ENCODE measurements at regions not wholly inside any gene's neighbourhood (a gene's known extent, or its start where the extent isn't known, plus 50 kb on each side); places are given as distances from the start of the nearest gene placed in this dataset.

DNA sequence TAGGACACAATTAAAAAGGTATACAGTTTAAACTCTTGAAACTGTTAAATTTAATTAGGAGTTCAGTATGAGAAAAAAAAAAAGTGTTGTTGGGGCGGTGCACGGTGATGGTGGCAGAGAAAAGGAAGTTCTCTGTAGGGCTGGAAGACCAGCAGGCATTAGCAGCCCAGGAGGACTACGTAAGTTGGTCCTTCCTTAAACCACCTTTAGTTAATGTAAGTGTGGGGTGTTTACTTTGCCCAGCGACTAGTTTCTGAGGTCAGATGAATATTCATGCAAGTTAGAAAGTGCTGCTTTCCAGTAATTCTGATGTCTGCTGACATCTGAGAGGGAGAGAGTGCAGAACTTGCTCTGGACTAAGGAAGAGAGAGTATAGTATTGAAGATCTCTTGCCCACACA lies 54.9 kb downstream of the NKX2-1 start:
- FAIRE-seq, result no peak
- DNase-seq (ENCODE audit: extremely low spot score, insufficient read length, low read depth), result no peak

DNA sequence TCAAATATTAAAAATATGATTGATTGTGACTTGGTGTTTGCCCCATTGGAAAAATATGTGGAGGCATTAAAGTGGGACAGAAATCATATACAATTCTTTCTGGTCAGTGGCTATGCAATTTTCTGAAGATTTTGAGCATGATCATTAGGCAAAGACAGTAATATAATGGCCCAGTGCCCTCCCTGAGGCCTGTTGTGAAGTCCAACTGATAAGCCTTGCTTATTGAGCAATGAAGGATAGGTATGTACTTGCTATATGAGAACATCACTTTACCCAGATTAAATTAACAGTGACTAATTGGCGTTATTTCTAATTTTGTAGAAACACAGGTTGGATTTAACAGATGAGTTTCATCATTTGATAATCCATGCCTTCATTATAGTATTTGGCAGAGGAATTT lies 57.1 kb downstream of the NKX2-1 start:
- DNase-seq (ENCODE audit: extremely low spot score, insufficient read length, low read depth) (no peak), FAIRE-seq (no peak)

DNA sequence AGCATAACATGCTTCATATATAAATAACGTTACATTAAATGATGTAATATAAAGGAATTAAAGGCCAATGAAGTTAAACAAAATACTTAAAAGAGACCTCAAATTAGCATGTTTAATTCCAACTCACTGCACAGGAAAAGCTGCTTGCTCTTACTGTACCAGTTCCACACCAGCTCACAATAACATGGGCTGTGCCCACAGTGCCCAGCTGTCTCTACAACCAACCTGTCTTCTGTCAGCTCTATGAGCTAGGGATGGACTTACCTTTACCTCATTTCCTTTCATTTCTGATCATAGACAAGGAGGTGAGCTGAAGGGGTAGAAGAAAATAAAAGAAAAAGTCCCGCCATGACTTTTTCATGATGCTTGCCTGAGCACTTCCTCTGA lies 64.8 kb downstream of the NKX2-1 start:
- DNase-seq (ENCODE audit: extremely low spot score, insufficient read length, low read depth) (no peak), FAIRE-seq (no peak)

DNA sequence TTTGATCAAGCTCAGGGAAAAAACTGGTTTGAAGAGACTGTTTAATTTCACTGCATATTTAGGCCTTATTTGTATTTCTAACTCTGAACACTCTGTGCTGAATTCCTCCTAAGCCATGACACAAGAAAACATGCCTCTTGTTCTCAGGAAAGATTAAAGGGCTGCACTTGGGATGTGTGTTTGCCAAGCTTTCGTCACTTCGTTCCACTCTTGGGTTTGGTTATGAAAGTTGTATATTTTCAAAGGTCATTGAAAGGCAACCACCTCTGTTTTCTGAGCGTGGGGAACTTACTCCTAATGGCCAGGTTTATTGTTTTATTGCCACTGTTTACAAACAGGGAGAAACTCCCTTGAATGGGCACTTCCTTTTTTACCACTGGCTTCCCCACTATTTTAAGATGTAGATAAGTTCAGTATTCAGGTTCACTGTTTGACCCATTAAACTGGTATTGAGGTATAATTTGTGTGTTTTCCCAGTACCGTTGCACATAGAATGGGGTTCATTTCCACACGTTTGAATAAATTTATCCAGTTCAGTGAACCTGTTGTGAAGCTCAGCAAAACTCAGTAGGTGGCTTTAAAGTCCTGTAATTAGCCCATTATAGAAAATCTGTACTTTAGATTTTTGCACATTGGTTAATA lies 65.3 kb downstream of the NKX2-1 start:
- no peak for FAIRE-seq
- DNase-seq (ENCODE audit: extremely low spot score, insufficient read length, low read depth), result no peak

DNA sequence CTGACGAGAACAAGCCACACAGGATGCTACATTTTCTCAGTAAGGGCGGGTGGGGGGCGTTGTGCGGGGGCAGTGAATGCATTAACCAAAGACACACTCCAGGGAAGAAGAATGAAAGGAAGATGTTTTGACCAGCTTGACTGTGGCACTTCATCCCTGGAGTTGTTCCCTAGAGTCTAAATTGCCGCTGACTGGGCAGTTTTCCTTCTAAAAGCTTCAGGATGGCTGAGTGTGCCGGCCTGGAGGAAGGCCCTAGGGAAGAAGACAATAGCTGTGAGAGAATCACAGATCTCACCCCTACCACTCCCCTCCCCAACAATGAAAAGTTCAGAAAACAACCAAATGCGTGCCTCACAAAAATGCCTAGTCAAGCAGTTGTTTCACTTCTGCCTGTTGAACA lies 67.2 kb downstream of the NKX2-1 start:
- FAIRE-seq (no peak), DNase-seq (ENCODE audit: extremely low spot score, insufficient read length, low read depth) (no peak)

DNA sequence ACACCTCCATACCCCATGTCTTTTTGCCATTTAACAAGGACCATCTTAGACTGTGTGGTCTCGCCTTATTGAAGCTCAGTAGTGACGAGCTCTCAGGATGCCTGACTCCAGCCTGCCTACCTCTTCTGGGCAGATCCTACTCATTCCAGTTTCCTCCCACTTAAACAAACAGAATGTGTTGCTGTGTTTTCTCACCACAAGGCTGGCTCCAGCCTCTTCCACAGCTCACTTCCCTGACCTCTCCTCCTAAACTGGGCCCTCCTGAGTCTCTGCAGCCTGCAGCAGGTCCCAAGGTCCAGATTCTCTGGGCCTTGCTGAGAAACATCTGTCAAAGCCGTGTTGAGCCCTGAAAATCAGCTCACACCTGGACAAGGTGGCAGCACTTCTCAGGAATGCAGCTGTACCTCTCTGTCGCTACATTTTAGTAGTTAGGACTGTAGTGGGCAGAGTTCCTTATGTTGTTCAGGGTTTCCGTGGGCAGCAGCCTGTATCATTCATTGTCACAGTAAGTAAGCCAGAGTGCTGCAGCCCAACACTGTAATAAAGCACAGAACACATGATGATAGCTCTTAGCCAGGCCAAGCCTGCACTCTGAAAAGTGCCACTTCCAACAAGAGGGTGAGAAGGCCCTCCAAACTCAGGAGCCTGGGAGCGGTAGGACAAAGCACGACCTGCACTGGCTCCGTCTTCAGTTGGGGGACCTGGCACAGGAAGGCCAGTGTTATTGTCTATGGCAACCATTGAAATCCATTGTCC lies 68.5 kb downstream of the NKX2-1 start:
- DNase-seq (ENCODE audit: extremely low spot score, insufficient read length, low read depth), result no peak

DNA sequence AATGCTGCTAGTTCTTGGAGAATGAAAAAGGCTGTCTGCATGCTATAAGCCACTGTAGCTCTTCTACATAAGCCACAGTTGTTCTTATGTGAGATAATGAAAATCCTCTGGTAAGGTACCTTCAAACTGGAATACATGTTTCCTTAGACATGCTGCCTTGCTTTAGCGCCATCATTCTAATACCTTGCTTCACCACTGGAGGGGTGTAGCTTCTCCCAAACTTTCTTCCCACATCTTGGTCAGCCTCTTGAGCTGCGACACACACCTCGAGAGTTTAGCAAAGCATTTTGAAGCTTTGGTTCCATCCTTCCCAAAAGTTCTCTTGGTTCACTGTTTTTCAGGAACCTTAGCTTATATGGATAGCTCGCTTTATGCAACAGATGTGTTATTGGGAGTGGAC lies 69.5 kb downstream of the NKX2-1 start:
- FAIRE-seq, result no peak
- DNase-seq (ENCODE audit: extremely low spot score, insufficient read length, low read depth), result no peak

More for the DNA sequence above, 68.5 kb downstream of the NKX2-1 start:
- no peak for FAIRE-seq

DNA sequence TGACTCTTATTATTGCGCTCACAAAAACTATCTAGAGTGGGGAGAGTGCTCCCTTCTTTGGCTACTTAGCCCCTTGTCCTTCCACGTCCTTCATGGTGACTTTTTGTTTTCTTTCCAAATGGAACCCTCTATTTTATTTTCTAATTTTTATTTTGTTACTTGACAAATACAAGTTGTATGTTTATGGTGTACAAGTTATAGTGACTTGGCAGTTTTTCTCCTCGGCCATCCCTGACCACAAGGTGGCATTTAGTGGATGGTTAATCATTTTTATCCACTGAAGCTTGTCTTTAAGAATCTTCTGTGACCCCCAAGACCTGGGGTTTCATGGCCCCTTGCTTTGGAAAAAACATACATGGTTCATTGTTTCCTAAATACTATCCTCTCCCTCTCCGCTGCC lies 70.1 kb downstream of the NKX2-1 start:
- FAIRE-seq (no peak), DNase-seq (ENCODE audit: extremely low spot score, insufficient read length, low read depth) (no peak)

DNA sequence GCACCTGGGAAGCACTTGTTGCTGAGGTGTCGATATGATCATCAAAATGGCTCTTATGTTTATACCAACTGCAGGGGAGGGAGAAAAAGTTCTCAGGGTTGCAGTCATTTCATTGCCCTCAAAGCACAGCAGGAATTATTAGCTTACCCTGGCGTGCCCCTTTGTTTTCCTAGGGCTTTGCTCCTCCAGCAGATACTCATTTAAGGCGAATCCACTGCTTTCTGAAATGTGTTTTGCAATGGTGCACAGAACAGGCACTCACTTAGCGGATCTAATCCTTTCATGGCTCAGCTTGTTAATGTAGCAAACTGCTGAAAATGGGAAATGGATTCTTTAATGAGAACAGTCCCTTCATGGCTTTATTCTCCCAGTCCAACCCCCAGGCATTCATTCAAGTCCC lies 76.7 kb downstream of the NKX2-1 start:
- FAIRE-seq (no peak), DNase-seq (ENCODE audit: extremely low spot score, insufficient read length, low read depth) (no peak)

DNA sequence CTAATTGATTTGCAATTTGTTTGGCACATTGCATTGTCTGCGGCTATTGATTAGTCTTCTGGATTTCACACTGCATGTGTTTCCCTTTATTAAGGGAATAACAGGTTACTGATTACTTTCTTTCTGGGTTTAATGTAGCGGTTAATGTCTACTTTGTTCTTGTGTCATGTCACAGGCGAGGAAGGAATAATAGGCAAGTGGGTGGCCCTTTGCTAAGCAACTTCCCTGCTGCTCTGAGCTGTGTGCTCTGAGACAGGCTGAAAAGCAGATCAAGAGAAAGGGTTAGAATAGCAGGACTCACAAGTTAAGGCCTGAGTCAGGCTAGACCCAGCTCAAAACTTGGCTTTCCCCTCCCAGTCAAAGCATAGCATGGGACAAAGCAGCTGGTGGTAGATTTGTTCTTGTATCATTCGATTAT lies 77.2 kb downstream of the NKX2-1 start:
- FAIRE-seq (no peak), DNase-seq (ENCODE audit: extremely low spot score, insufficient read length, low read depth) (no peak)

DNA sequence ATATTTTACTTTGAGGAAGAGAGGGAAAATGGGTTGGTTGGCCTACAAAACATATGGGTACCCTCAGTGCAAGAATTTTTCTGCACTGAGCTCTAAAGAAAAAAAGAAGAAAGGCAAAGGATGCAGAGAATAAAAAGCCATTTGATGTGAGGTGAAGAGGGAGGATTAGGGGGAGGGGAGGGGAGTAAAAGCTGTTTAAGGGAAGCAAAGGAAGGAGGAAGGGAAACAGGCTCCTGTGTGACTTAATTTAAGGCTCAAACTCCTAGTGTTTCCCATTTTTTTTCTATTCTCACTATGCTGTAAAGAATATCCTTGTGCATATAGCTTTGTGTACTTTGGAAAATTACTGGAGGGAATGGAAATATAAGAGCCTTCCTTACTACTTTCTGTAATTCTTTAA lies 78.7 kb downstream of the NKX2-1 start:
- no peak for DNase-seq (ENCODE audit: extremely low spot score, insufficient read length, low read depth)
- FAIRE-seq, result no peak

DNA sequence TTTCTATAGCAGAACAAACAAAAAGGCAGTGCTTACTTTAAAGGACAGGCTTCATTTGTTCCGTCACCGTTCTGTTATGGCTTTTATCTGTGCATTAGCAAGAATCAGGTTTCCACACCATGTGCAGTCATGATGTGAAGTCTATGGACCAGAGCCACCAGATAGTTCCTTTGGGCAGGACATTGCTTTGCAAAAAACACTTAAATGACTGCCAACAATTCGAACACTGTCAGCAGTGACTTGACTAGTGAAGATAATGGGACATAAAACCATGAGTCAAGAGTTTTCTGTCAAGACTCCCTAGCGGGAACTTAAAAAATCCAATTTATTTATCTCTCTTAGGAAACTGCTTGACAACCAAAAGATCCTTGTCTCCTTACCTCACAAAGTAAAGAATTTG lies 80.3 kb downstream of the NKX2-1 start:
- no peak for DNase-seq (ENCODE audit: extremely low spot score, insufficient read length, low read depth)
- no peak for FAIRE-seq

DNA sequence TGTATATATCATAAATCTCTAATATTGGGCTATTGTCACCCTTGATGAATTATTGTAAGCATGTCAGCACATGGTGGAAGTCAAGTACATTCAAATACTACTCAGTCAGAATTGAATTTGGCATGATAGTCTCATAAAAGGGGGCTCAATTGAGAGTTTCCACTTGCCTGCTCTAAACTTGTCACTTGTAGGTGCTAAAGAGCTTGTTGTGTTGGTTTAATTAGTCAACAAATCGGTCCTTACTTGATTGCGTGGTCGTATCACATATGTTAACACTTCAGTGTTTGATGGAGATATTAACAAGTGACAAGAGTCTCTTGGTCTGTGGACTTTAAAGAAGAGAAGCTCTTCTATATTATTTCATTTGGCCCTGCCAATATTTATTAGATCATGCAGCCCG lies 81.1 kb downstream of the NKX2-1 start:
- FAIRE-seq, result no peak
- no peak for DNase-seq (ENCODE audit: extremely low spot score, insufficient read length, low read depth)

DNA sequence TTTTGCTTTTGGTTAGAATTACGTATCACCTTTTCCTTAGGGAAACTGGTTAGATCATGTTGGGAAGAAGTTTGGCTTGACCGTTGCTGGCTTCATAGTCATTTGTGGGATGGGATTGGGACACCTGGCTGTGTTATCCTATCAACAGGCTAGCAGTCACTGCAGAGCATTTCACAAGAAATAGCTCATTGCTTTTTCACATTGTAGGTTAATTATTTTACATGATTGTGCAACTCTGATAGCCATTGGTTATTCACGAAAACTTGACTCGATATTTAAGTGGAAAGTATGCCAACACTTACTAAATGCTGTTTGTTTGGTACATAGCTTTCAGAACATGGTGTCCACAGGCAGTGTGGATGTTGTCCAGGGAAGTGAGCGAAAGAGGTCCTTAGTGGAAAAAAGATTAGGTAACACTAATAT lies 89.4 kb downstream of the NKX2-1 start:
- no peak for FAIRE-seq
- no peak for DNase-seq (ENCODE audit: extremely low spot score, insufficient read length, low read depth)

DNA sequence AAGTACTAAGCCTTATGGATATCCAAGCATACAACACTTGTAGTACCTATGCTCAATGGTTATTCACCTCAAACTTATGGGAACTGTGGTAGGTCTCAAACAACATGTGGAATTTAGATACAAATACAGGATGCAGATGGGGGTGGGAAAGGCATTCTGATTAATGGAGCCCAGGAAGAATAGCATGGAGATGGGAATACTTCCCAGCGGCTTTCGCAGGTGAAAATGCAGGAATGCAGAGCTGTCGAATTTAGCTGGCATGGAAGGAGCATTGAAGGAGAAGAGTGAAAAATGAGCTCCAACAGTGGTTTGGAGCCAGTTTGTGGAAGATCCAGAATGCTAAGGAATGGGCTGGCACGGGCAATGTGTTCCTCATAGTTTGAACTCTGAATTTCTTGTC lies 89.9 kb downstream of the NKX2-1 start:
- no peak for DNase-seq (ENCODE audit: extremely low spot score, insufficient read length, low read depth)
- no peak for FAIRE-seq

DNA sequence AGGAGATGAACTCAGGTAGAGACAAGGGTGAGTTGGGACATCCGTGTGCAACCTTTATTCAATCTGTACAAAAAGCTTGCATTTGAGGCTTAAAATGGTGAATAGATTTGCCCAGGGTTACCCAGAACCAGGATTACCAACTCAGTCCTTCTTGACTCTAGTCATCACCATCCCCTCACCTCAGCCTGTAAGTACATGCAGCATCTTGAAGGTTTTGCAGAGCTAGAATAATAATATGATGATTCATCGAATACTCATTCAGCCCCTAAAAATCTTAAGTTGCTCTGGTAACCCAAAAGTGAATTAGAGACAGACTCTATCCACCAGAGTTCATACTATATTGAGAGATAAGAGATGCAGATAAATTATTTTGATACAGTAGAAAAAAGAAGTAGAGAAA lies 90.3 kb downstream of the NKX2-1 start:
- no peak for FAIRE-seq

DNA sequence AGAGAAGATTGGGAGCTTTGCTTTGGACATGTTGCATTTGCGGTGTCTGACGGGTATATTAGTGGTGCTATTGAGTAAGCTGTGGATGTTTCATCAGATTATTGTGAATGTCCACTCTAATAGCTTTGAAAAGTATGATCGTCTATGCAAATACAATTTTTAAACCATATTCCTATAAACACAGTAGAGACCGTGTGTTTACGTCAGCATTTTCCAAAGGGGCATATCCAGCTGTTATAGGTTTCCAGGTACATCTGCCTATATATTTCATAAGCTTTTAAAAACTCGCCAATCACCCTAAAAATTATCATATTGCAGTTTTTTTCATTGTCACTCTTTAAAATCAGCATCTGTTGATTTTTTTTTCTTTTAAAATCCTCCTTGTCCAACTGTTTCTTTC lies 91.7 kb downstream of the NKX2-1 start:
- FAIRE-seq (no peak), DNase-seq (ENCODE audit: extremely low spot score, insufficient read length, low read depth) (no peak)

More for the DNA sequence above, 90.3 kb downstream of the NKX2-1 start:
- DNase-seq (ENCODE audit: extremely low spot score, insufficient read length, low read depth), result no peak

DNA sequence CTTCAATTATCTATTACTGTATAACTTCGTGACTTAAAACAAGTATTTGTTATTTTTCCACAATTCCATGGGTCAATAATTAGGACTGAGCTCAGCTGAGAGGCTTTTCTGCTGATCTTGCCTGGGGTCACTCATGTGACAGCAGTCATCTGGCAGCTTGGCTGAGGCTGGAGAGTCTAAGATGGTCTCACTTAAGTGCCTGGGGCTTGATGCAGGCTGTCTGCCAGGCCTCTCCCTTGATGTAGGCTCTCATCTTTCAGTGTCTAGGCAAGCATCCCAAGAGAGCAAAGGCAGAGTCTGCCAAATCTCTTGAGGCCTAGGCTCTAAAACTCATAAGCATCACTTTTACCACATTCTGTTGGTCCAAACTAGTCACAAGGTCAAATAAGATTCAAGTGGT lies 93.2 kb downstream of the NKX2-1 start:
- DNase-seq (ENCODE audit: extremely low spot score, insufficient read length, low read depth) (no peak), FAIRE-seq (no peak)

DNA sequence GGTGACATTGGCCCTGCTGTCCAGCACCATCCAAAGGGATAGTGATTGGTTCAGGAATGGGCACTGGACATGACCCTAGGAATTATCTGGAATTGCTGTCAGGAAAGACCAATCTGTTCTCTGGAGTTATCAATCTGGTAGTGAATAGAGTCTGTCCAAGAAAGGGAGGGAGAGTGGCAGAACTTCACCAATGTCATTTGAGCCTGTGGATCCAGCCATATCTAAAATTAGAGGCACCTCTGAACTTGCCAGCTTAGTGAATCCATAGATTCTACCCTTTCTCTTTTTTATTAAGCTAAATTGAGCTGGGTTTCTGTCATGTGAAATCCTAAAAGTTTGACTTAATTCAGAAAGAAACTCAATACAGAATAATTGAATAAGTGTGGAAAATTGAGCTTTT lies 93.9 kb downstream of the NKX2-1 start:
- DNase-seq (ENCODE audit: extremely low spot score, insufficient read length, low read depth) (no peak), FAIRE-seq (no peak)

DNA sequence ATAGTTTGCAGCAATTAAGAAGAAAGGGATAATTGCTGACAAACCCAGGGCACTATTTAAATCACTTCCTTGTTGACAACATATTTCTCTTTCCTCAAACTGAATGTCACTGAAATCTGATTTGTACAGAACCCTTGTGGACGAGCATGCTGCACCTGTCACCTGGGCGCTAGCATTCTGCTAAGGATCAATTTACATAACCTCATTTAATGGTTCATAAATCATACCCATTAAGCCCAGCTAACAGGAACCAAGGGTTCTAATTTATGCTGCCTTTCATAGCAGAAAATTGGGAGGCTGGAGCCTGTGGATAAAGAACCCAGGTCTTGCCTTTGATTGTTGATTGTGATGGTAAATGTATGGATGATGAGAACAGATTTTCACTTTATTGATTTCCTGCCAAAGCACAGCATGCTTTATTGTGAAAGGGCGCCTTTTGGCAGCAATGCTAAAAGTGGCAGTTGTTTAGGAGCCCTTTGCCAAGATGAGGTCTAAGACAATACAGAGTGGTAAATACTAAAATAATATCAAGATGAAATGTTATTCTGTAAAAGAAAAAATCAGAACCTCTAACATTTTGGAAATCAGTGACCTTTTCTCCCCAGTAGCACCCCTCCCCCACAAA lies 95.4 kb downstream of the NKX2-1 start:
- FAIRE-seq, result no peak
- DNase-seq (ENCODE audit: extremely low spot score, insufficient read length, low read depth), result no peak

DNA sequence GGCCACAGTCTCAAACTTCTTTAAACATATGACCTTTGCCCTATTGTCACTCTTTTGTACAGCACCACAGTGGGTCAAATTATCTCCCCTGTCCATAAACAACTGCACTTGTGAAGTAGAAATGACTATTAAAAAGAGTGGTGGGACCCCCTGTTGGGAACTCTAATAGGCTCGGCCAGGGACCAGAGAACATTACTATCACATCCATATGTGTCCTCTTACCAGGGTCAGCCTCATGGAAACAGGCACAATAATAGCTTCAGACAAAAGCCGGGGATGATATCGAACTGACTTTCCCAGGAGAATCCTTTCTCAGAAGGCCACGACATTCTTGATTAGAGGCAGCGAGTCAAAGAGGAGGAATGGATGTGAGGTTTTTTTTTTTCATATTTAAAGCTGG lies 96.6 kb downstream of the NKX2-1 start:
- FAIRE-seq (no peak), DNase-seq (ENCODE audit: extremely low spot score, insufficient read length, low read depth) (no peak)

All from GM18507 (cell line).